Type B pancreatic cell (in vitro differentiated cells): ENCODE measurements at regions not wholly inside any gene's neighbourhood (a gene's known extent, or its start where the extent isn't known, plus 50 kb on each side); places are given as distances from the start of the nearest gene placed in this dataset.

Source experiments
- DNase-seq: peaks from one replicate; pipeline ENCODE4 v3.0.0; 2021; ENCODE audit warnings: mixed read lengths; ENCODE audit not compliant: unreplicated experiment; ENCODE audit errors: extremely low spot score
- H3K27ac Mint-ChIP-seq: 2 replicates; pipeline ENCODE4 v1.8.0; 2021; ENCODE audit warnings: mild to moderate bottlenecking, mixed read lengths
- H3K27me3 Mint-ChIP-seq: 2 replicates; pipeline ENCODE4 v1.8.0; 2021; ENCODE audit warnings: mixed read lengths
- H3K36me3 Mint-ChIP-seq: 2 replicates; pipeline ENCODE4 v1.8.0; 2021; ENCODE audit warnings: mixed read lengths
- H3K4me1 Mint-ChIP-seq: one replicate; pipeline ENCODE4 v1.8.0; 2021; ENCODE audit warnings: mixed read lengths; ENCODE audit not compliant: unreplicated experiment
- H3K4me3 Mint-ChIP-seq: 2 replicates; pipeline ENCODE4 v1.8.0; 2021; ENCODE audit warnings: mild to moderate bottlenecking, mixed read lengths
- H3K9me3 Mint-ChIP-seq: 2 replicates; pipeline ENCODE4 v1.8.0; 2021; ENCODE audit warnings: mixed read lengths
- TF ChIP-seq, protein P1 (sequence below): fragments of 200-600 bp; sonication (generic); conservative IDR thresholded peaks from 2 replicates; pipeline ENCODE4 v1.5.0; 2021; ENCODE audit warnings: antibody characterized with exemption, mild to moderate bottlenecking

DNA sequence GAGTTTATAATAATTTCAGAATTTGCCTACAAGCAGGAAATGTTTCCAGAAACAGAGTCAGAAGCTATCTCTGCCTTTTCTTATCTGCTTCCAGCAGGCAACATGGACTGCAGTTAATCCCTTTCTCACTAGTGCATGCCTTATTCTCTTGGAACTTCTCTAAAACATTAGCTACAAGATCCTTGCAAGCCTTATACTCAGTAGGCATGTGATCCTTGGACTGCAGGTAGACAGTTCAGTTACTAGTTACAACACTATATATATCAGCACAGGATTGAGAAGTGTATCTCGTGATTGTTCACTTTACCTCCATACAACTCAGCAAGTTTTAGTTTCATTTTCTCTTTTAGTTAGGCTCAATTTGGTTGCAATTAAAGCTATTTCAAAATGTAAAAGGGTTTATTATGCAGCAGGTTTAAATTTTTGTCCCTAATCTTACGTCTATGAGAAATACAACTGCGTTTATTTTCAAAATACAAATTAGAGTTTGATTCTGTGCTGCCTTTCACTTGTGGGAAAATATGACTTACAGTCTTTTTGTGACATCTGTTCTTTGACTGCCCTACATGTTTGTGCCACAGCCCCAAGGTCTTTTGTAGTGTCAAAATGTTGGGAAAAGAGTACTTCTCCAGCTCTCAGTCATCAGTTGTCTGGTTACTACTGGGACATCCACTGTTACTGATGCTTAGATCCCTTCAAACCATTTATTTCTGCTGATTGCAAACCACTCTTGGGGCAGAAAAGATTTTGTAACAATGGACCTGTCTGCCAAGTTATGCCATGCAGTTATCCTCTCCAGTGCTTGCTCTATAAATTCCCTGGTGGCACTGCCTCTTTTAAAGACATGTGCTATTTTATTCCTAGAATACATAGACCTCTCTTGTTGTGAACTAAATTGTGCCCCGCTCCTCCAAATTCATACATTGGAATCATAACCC lies 709.0 kb upstream of the FOXG1 start:
- TF ChIP-seq, protein P1, sequence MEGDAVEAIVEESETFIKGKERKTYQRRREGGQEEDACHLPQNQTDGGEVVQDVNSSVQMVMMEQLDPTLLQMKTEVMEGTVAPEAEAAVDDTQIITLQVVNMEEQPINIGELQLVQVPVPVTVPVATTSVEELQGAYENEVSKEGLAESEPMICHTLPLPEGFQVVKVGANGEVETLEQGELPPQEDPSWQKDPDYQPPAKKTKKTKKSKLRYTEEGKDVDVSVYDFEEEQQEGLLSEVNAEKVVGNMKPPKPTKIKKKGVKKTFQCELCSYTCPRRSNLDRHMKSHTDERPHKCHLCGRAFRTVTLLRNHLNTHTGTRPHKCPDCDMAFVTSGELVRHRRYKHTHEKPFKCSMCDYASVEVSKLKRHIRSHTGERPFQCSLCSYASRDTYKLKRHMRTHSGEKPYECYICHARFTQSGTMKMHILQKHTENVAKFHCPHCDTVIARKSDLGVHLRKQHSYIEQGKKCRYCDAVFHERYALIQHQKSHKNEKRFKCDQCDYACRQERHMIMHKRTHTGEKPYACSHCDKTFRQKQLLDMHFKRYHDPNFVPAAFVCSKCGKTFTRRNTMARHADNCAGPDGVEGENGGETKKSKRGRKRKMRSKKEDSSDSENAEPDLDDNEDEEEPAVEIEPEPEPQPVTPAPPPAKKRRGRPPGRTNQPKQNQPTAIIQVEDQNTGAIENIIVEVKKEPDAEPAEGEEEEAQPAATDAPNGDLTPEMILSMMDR: no peak
- H3K9me3 Mint-ChIP-seq: no peaks in the 10 kb centered on the region
- DNase-seq: no peak
- no peak overlapping the region for H3K4me3 Mint-ChIP-seq
- H3K27ac Mint-ChIP-seq: no peak overlapping the region
- no peaks in the 10 kb centered on the region for H3K4me1 Mint-ChIP-seq
- H3K36me3 Mint-ChIP-seq: no peaks in the 10 kb centered on the region
- H3K27me3 Mint-ChIP-seq: no peaks in the 10 kb centered on the region

DNA sequence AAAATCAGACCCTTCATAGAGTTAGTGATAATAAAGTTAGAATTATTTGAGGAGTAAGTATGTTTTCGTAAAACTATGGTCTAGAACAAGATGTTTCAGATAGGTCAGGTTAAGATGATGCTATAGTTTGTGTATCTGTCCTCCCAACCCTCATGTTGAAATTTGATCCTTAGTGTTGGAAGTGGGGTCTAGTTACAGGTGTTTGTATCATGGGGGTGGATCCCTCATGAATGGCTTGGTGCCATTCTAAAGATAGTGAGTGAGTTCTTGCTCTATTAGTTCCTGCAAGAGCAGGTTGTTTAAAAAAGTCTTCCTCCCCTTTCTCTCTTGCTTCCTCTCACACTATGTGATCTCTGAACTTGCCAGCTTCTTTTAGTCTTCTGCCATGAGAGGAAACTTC lies 707.3 kb upstream of the FOXG1 start:
- H3K27ac Mint-ChIP-seq: no peak overlapping the region
- no peak overlapping the region for H3K4me3 Mint-ChIP-seq
- TF ChIP-seq, protein P1: no peak
- H3K4me1 Mint-ChIP-seq: no peaks in the 10 kb centered on the region
- no peak for DNase-seq
- H3K36me3 Mint-ChIP-seq: no peaks in the 10 kb centered on the region
- no peaks in the 10 kb centered on the region for H3K9me3 Mint-ChIP-seq
- no peaks in the 10 kb centered on the region for H3K27me3 Mint-ChIP-seq

DNA sequence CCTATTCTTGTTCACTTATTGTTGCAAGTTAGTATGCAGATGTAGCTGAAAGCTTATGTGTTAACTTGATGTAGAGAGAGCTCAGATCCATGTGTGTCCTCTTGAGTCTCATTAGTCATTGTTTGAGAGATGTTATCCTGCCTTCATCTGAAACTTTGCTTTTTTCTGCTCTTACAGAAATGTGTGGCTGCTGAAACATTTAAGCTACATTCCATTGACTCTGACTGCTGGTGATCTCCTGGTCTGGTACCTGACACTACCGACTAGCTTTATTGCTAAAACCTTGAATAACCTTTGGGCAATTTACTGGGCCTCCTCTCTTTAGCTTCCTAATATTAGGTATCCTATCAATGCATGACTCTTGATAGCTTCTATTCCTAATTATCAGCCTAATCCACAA lies 705.6 kb upstream of the FOXG1 start:
- Mint-ChIP-seq H3K4me3 (no peak overlapping the region), H3K36me3 (no peaks in the 10 kb centered on the region), H3K27me3 (no peaks in the 10 kb centered on the region), H3K4me1 (no peaks in the 10 kb centered on the region), H3K9me3 (no peaks in the 10 kb centered on the region), H3K27ac (no peak overlapping the region)
- DNase-seq: no peak
- TF ChIP-seq, protein P1: no peak

DNA sequence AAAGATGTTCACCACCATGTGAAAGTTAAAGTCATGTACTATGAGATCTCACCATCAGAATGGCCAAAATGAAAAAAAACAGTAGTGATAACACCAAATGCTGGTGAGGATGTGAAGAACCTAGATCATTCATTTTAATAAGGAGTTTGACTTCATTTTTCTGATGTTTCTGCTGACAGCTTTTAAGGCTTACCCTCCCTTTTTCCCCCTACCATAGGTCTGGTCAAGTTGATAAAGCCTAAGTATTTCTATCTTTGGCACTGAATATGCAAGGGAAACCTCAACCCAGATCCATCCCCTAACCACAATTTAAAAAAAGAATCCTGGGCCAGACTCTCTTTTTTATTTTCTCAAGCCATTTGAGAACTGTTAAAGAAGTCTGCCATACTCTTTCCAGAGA lies 689.6 kb upstream of the FOXG1 start:
- Mint-ChIP-seq H3K27ac (no peak overlapping the region), H3K36me3 (peaks cover 3% of the 10 kb centered on the region)

DNA sequence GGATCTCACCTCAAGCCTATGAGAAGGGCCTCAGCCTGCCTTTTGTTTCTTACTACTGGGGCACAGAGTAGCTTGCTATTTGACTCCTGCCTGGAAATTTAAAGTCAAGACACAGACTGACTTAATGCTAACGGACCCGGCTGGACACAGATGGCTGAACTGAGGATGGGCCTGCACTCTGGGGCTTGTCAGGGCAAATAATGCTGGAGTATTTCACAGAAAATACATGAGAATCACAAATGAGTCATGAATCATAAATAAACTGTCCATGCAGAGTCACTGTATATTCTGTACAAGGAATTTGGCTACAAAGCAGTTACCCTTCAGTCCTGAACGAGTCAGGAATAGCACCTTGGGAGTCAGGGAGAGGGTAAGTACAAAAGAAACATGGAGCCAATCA lies 683.2 kb upstream of the FOXG1 start:
- no peak overlapping the region for H3K4me3 Mint-ChIP-seq
- no peaks in the 10 kb centered on the region for H3K36me3 Mint-ChIP-seq
- no peaks in the 10 kb centered on the region for H3K4me1 Mint-ChIP-seq
- no peaks in the 10 kb centered on the region for H3K9me3 Mint-ChIP-seq
- no peaks in the 10 kb centered on the region for H3K27me3 Mint-ChIP-seq
- TF ChIP-seq, protein P1: no peak
- no peak overlapping the region for H3K27ac Mint-ChIP-seq
- no peak for DNase-seq

More for the DNA sequence above, 689.6 kb upstream of the FOXG1 start:
- Mint-ChIP-seq H3K9me3 (no peaks in the 10 kb centered on the region), H3K27me3 (no peaks in the 10 kb centered on the region), H3K4me1 (no peaks in the 10 kb centered on the region), H3K4me3 (no peak overlapping the region)
- TF ChIP-seq, protein P1: no peak
- DNase-seq: no peak
